ENCODE measurements at regions not wholly inside any gene's neighbourhood (a gene's known extent, or its start where the extent isn't known, plus 50 kb on each side); places are given as distances from the start of the nearest gene placed in this dataset.
"Not testable (repeated sequence)": the region's sequence is repeated elsewhere in the genome, so short reads cannot be mapped to it uniquely, and the experiment has no call there.

- H3K27ac ChIP-seq (ENCODE audit: low read depth, low read length); H3K4ac ChIP-seq (replicated peaks; ENCODE audit: insufficient read length, low read depth, low read length); H3K36me3 ChIP-seq (ENCODE audit: control insufficient read depth in 2 of 4, insufficient read depth in 4 of 4, low read length in 3 of 4); H2BK15ac ChIP-seq (ENCODE audit: low read length); H3K9ac ChIP-seq (replicated peaks in 1 of 4; ENCODE audit: extremely low read depth in 1 of 4, low read depth in 3 of 4, low read length in 3 of 4); H3K4me3 ChIP-seq (ENCODE audit: extremely low read depth in 1 of 4, insufficient read depth in 2 of 4, low read depth in 3 of 4, low read length in 4 of 4); H3K4me2 ChIP-seq (ENCODE audit: insufficient read depth in 1 of 2, low read depth in 2 of 2, low read length in 2 of 2); H3K14ac ChIP-seq (ENCODE audit: insufficient read length); H4K91ac ChIP-seq (replicated peaks; ENCODE audit: insufficient read length, low read length); H3K9me3 ChIP-seq (ENCODE audit: insufficient read depth in 2 of 2, low read depth in 1 of 2, low read length in 1 of 2); H2BK12ac ChIP-seq (ENCODE audit: low read depth, low read length); POLR2A ChIA-PET (ENCODE audit: partially characterized antibody); H3K23me2 ChIP-seq (ENCODE audit: low read depth, low read length); H3K23ac ChIP-seq (ENCODE audit: insufficient read length); H3K27me3 ChIP-seq (replicated peaks in 1 of 4; ENCODE audit: control insufficient read depth in 3 of 4, extremely low read depth in 1 of 4, insufficient read depth in 3 of 4, low read length in 3 of 4); H3K79me1 ChIP-seq (ENCODE audit: low read depth, low read length); H3K79me2 ChIP-seq (ENCODE audit: control insufficient read depth in 1 of 2, insufficient read depth in 2 of 2, low read length in 2 of 2); H4K5ac ChIP-seq (ENCODE audit: insufficient read length, low read depth, low read length); H2AK5ac ChIP-seq (ENCODE audit: low read depth, low read length); H2BK5ac ChIP-seq (ENCODE audit: low read depth, low read length); FAIRE-seq; H3K4me1 ChIP-seq (replicated peaks in 1 of 4; ENCODE audit: control insufficient read depth in 3 of 4, insufficient read depth in 4 of 4, low read length in 3 of 4); H2BK20ac ChIP-seq (ENCODE audit: low read length); H2BK120ac ChIP-seq (replicated peaks; ENCODE audit: low read depth, low read length); H2AFZ ChIP-seq (ENCODE audit: low read length); H4K8ac ChIP-seq (ENCODE audit: extremely low read depth, insufficient read depth, low read length); H3K56ac ChIP-seq (replicated peaks; ENCODE audit: insufficient read length, low read depth, low read length); DNase-seq (ENCODE audit: low read depth in 1 of 2, low spot score in 2 of 2); H4K20me1 ChIP-seq (replicated peaks in 1 of 2; ENCODE audit: control insufficient read depth in 1 of 2, insufficient read depth in 2 of 2, low read length in 2 of 2); H3K18ac ChIP-seq (ENCODE audit: extremely low read depth, low read length): not testable (repeated sequence)
- WGBS, 2 experiments (ENCODE audit: extremely low coverage in 1 of 2, insufficient coverage in 1 of 2, insufficient read length in 1 of 2, insufficient replicate concordance in 2 of 2, low coverage in 1 of 2, low lambda C conversion rate in 2 of 2, missing lambda C conversion rate in 1 of 2), result 89% methylated on average over 3 of the region's 3 CpGs; no CpG with 5 or more reads in 1 of the 2 experiments
- CTCF ChIA-PET (ENCODE audit: partially characterized antibody), result interaction anchor here (0.7 to 4.9 kb wide), 3 partner anchors 11 to 63 kb away, joined by 3 to 21 read pairs (median 4); no protein-coding TSS in a partner anchor
Measured at GRCh38 chr15:70574325-70574724, 189.0 kb downstream of the UACA start.

Measured in H1 (cell line).